Hindlimb muscle (tissue), 1 donor: ENCODE measurements at regions not wholly inside any gene's neighbourhood (a gene's known extent, or its start where the extent isn't known, plus 50 kb on each side); places are given as distances from the start of the nearest gene placed in this dataset.
"Not testable (repeated sequence)": the region's sequence is repeated elsewhere in the genome, so short reads cannot be mapped to it uniquely, and the experiment has no call there.

Source experiments
- DNase-seq: peaks from one replicate; pipeline ENCODE4 v3.0.0-alpha.2; 2013

- no peak for DNase-seq
These were observed 61.8 kb downstream of the SDR9C7 start for GRCh38 chr12:56872366-56872765.

- no peak for DNase-seq
These were observed 67.0 kb downstream of the SDR9C7 start for GRCh38 chr12:56867216-56867615.

- no peak for DNase-seq
These were observed 67.7 kb downstream of the SDR9C7 start for GRCh38 chr12:56866493-56866892.

GRCh38 chr12:56864318-56864717, 69.9 kb downstream of the SDR9C7 start:
- no peak for DNase-seq

- no peak for DNase-seq
These were observed 70.4 kb downstream of the SDR9C7 start for GRCh38 chr12:56863789-56864188.

- DNase-seq, result no peak
These were observed 71.9 kb downstream of the SDR9C7 start for GRCh38 chr12:56862264-56862663.

- not testable (repeated sequence) for DNase-seq
These were observed 80.7 kb downstream of the SDR9C7 start for GRCh38 chr12:56853392-56853978.

GRCh38 chr12:56851462-56851861, 82.7 kb downstream of the SDR9C7 start:
- DNase-seq, result no peak

- DNase-seq, result no peak
These were observed 77.8 kb downstream of the HSD17B6 start for GRCh38 chr12:56840922-56841321.

- DNase-seq, result peak; percentile 14
These were observed 76.8 kb downstream of the HSD17B6 start for GRCh38 chr12:56839915-56840325.

- DNase-seq, result no peak
These were observed 76.3 kb downstream of the HSD17B6 start for GRCh38 chr12:56839489-56839848.

GRCh38 chr12:56838621-56839488, 75.7 kb downstream of the HSD17B6 start:
- no peak for DNase-seq
